H54 (cell line): ENCODE measurements at regions not wholly inside any gene's neighbourhood (a gene's known extent, or its start where the extent isn't known, plus 50 kb on each side); places are given as distances from the start of the nearest gene placed in this dataset.

Experiments
- DNase-seq: peaks from one replicate; pipeline ENCODE4 v3.0.0; 2011; ENCODE audit warnings: low spot score, mixed read lengths; ENCODE audit not compliant: insufficient read length
- FAIRE-seq: peaks from 3 replicates; lab custom pipeline; 2011; peaks lifted over from hg19 to GRCh38; lab: Jason Lieb, UNC
- POLR2A ChIP-seq: IDR thresholded peaks from 2 replicates; pipeline ENCODE4 v1.6.1; 2011; ENCODE audit warnings: low read depth, mild to moderate bottlenecking, low read length

- no peak for DNase-seq
- no peak for FAIRE-seq
- TF ChIP-seq POLR2A: no peak
Measured at GRCh38 chr2:195425328-195425727, 231.7 kb upstream of the SLC39A10 start.

DNA sequence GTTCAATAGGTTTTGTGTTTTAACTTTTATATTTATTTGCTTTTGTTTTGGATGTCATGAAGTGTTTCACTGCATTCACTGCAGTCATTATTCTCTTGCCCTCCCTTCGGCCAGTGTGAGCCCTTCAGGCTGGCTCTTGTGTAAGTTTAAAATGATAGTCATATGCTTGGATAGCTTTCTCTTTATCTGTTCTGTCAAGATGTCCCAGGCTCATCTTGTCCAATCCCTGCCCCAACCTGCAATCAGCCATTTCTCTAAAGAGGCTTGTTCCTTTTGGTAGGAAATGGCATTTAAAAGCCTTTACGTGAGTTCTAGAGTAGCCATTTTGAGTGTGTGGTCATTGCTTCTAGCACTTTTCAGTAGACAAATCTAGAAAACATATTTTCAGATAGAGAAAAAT lies 238.0 kb upstream of the SLC39A10 start:
- FAIRE-seq (no peak), DNase-seq (no peak)
- no peak for TF ChIP-seq POLR2A

- no peak for TF ChIP-seq POLR2A
- no peak for FAIRE-seq
- no peak for DNase-seq
Measured at GRCh38 chr2:195414537-195415100, 242.4 kb upstream of the SLC39A10 start.

- no peak for DNase-seq
- no peak for FAIRE-seq
- TF ChIP-seq POLR2A: no peak
Measured at GRCh38 chr2:195413944-195414343, 243.1 kb upstream of the SLC39A10 start.

GRCh38 chr2:195413422-195413821 lies 243.6 kb upstream of the SLC39A10 start:
- no peak for DNase-seq
- FAIRE-seq: no peak
- TF ChIP-seq POLR2A: no peak

DNA sequence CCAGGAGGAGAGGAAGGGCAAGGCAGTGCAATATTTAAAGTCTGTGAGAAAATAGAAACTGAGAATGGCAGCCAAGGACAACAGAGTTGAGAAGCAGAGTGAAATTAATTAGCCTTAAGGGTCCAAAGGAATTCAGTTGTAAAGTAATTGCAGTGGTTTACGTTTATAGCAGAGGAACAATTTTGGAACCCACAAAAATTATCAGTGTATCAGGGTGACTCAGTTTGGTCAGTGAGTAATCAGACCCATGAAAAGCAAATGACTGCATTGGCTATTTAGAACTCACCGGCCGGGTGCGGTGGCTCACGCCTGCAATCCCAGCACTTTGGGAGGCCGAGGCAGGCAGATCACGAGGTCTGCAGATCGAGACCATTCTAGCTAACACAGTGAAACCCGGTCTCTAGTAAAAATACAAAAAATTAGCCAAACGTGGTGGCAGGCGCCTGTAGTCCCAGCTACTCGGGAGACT lies 245.8 kb upstream of the SLC39A10 start:
- peak; percentile 65 for FAIRE-seq
- no peak for DNase-seq
- TF ChIP-seq POLR2A: no peak

DNA sequence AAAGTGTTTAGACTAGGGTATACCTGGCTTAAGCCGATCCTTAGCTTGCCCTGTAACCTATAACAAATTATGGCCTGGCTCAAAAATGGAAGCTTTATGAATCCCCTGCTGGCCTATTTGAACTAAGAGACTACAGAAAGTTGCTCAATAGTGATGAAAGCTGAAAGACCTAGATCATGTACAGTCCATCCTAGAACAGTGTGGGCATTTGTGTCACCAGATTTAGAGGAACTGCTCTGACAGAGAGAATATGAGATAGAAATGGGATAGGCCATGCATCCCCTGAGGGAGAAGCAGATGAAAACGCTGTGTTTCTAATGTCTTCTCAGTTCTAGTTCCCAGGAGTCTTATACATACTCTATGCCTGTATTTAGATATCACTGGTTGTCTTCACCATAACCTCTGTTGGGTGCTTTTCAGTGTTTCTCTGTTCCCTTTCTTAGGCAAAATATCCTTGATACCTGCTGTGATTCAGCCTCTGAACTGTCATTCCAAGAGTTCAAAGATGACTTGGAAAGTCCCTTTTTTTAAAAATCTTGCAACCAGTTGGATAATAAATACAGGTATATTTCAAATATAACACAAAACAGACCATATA lies 246.9 kb upstream of the SLC39A10 start:
- no peak for TF ChIP-seq POLR2A
- peak; percentile 38 for FAIRE-seq
- no peak for DNase-seq

GRCh38 chr2:195408811-195409210 lies 248.2 kb upstream of the SLC39A10 start:
- DNase-seq (no peak), FAIRE-seq (no peak)
- no peak for TF ChIP-seq POLR2A

- DNase-seq (no peak), FAIRE-seq (no peak)
- TF ChIP-seq POLR2A: no peak
Measured at GRCh38 chr2:195408196-195408595, 248.8 kb upstream of the SLC39A10 start.

- DNase-seq (no peak), FAIRE-seq (peak; percentile 36)
- no peak for TF ChIP-seq POLR2A
Measured at GRCh38 chr2:195407783-195408182, 249.2 kb upstream of the SLC39A10 start.

DNA sequence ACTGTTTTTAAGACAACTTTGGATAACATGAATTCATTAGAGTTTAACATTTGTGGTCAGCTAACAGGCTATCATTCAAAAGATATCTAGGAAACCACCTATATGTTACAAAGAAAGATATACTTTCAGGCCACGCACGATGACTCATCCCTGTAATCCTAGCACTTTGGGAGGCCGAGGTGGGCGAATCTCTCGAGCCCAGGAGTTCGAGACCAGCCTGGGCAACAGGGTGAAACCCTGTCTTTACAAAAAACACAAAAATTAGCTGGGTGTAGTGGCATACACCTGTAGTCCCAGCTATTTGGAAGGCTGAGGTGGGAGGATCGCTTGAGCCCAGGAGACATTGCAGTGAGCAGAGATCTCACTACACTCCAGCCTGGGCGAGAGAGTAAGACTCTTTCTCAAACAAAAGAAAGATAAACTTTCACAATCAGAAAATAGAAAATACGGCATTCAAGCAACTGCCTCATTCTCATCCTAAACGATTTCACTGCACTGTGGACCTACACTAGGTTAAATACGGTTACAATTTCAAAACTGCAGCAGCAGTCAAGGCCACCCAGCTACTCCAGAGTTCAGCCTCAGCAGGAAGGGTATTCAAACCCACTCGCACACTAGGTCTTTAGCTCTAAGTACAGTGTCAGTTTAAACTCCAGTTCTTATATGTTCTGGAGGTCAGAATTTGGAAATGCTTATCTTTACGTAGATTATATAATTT lies 250.0 kb upstream of the SLC39A10 start:
- FAIRE-seq (no peak), DNase-seq (no peak)
- TF ChIP-seq POLR2A: no peak

GRCh38 chr2:195404651-195405050 lies 252.4 kb upstream of the SLC39A10 start:
- FAIRE-seq (no peak), DNase-seq (no peak)
- no peak for TF ChIP-seq POLR2A

GRCh38 chr2:195396479-195396878 lies 260.5 kb upstream of the SLC39A10 start:
- no peak for FAIRE-seq
- DNase-seq: no peak
- TF ChIP-seq POLR2A: no peak

GRCh38 chr2:195395362-195395761 lies 261.7 kb upstream of the SLC39A10 start:
- FAIRE-seq (no peak), DNase-seq (no peak)
- TF ChIP-seq POLR2A: no peak
